AG10803 (cell line): ENCODE measurements at regions not wholly inside any gene's neighbourhood (a gene's known extent, or its start where the extent isn't known, plus 50 kb on each side); places are given as distances from the start of the nearest gene placed in this dataset.
A peak's percentile ranks its signal among the peaks of the same experiment; 100 is the strongest.

Experiments used
- DNase-seq: peaks from one replicate; pipeline ENCODE4 v3.0.0; 2010; ENCODE audit warnings: low read depth
- H3K4me3 ChIP-seq: 2 replicates; pipeline ENCODE4 v1.5.1; 2011; ENCODE audit warnings: mild to moderate bottlenecking, low read length, control low read depth
- TF ChIP-seq, protein P1 (sequence below): conservative IDR thresholded peaks from 2 replicates; pipeline ENCODE4 v1.5.1; 2011; ENCODE audit warnings: mild to moderate bottlenecking, low read length, control low read depth, inconsistent platforms

DNA sequence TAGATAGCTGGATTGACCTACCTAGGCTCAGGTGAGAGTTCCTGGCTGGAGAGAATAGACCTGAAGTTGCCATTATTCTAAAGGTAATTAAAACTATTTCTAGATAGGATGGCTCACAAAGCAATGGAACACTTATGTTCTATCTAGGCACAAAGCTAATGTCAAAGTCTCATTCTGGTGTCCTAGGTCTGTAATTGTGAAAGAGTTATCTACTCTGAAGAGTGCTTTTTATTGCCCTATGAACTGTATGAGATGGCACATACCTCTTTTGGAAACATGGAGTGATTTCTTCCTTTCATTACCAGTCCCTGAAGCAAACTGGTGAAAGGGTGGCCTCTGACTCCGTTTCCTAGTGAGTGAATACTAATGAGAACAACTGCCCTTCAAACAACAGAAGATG is 80.3 kb downstream of the MTNR1B start:
- DNase-seq = no peak
- TF ChIP-seq, protein P1, sequence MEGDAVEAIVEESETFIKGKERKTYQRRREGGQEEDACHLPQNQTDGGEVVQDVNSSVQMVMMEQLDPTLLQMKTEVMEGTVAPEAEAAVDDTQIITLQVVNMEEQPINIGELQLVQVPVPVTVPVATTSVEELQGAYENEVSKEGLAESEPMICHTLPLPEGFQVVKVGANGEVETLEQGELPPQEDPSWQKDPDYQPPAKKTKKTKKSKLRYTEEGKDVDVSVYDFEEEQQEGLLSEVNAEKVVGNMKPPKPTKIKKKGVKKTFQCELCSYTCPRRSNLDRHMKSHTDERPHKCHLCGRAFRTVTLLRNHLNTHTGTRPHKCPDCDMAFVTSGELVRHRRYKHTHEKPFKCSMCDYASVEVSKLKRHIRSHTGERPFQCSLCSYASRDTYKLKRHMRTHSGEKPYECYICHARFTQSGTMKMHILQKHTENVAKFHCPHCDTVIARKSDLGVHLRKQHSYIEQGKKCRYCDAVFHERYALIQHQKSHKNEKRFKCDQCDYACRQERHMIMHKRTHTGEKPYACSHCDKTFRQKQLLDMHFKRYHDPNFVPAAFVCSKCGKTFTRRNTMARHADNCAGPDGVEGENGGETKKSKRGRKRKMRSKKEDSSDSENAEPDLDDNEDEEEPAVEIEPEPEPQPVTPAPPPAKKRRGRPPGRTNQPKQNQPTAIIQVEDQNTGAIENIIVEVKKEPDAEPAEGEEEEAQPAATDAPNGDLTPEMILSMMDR = no peak
- H3K4me3 ChIP-seq = no peak overlapping the region

DNA sequence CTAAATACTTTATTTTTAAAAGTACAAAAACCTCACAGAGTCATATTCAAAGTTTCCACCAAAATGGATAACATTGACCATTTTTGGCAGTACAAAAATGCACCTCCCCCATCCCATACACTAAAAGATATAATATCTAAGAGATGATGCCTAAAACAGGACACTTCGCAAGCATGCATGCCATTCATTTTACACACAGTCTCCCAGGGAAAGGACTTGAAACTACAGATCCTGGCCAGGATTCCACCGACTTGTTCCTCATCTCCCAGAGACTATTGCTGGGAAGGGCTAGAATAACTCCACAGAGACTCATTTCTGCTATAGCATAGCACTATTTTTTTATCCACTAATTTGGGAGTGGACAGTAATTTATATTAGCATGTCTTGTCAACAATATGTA is 81.7 kb downstream of the MTNR1B start:
- TF ChIP-seq, protein P1 = no peak
- no peak overlapping the region for H3K4me3 ChIP-seq
- peak; percentile 32 for DNase-seq

DNA sequence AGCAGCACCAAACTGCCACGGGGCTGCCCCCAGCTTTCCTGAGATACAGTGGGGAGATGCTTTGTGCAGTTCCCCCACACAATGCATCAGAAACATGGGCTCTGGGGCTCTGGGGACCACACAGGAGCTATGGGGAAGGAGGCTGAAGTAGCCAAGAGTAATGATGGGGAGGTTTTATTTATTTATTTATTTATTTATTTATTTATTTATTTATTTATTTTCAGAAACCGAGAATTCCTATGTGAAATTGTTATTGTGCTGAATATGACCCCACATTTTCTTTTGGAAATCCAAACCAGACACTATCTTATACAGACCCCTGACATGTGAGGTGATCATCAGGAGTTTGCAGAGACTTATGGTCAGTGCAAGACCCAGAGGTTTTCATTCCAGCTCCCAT is 84.4 kb downstream of the MTNR1B start:
- H3K4me3 ChIP-seq = no peak overlapping the region
- TF ChIP-seq, protein P1 = no peak
- DNase-seq = no peak

DNA sequence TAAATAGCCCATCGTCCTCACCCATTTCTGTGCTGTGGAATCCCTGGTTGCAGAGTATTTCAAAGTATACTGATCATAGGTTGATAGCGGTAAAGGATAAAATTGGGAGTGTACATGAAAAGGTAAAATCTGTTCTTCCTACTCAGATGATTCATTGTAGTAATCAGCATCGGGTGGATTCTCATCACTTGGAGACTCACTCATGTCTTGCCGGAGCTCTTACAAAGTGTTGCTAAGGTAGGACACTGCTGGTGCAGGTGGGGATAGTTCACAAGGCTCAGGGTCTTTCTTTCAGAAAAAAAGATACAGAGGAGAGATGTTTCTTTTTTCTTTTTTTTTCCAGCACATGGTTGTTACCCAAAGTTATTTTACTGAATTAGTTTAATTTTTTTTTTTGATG is 84.8 kb downstream of the MTNR1B start:
- DNase-seq = no peak
- no peak overlapping the region for H3K4me3 ChIP-seq
- TF ChIP-seq, protein P1 = no peak

DNA sequence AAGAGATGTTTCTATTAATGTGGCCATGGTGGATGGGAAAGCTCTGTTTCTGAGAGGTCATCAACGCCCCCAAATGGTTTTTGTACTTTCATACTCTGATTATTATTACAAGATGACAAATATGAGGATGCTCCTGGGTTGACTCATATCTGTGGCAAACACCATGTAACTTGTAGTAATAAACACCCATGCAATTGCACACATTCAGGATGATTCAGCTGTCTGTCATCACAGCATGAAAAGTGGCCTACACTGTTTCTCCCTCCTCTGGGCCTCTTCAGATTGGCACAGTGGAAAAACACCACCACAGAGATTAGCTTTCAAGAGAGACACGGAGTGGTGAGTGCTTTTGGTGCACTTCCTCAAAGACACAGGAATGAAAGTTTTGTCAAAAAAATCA is 85.4 kb downstream of the MTNR1B start:
- no peak overlapping the region for H3K4me3 ChIP-seq
- DNase-seq = peak; percentile 90
- TF ChIP-seq, protein P1 = no peak

DNA sequence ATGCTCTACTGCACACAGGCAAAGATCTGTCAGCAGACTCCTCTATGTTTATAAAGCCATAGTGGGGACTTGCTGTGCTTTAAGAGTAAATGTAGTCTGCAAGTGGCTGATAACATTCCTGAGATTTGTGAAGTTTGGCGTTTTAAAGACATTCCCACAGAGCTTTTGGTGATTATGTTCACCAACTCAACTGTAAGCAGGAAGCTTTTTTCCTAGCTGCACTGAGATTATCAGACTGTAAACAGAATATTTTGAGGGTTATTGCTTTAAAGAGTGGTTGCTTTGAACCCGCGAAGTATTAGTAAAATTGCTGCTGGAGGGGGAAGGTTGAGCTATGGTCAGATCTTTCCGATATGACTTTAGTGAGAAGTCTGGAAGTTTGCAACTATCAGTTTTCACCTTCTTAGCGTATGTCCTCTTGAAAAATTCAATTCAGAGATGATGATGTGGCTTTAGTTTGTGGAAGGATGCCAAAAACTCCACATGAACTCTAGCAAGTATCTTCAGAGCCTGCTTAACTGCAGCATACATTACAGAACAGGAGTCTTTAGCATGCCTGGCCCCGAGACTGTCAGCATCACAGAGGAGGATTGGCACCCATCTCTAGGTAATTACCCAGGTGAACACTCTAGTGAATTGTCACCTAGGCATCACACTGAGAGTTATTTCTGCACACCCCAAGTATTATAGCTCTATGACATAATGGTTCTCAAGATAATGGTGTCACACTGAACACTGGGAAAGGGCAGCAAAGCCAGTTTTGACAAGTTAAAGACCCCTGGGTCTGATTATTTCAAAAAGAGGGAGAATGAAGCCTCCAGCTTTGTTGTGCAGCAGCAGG is 89.9 kb downstream of the MTNR1B start:
- TF ChIP-seq, protein P1 = no peak
- no peak overlapping the region for H3K4me3 ChIP-seq
- peak; percentile 41 for DNase-seq

DNA sequence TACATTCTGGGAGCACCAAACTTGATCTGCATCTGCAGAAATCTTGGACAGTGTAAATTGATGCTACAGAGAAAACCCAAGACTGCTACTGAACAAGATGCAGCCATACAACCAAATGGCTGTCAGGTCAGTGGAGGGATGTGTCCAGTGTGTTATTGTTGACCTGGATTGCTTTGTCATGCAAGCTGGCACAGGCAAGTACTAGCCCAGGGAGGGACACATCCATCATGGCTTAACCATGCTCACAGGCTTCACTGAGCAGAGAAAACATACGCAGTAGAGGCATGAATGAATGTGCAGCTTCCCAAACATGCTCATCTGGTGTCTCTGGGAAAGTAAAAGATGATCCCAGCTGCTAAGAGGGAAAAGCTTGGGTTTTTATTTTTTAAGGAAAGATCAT is 93.6 kb downstream of the MTNR1B start:
- H3K4me3 ChIP-seq = no peak overlapping the region
- TF ChIP-seq, protein P1 = no peak
- DNase-seq = no peak
